ENCODE measurements at regions not wholly inside any gene's neighbourhood (a gene's known extent, or its start where the extent isn't known, plus 50 kb on each side); places are given as distances from the start of the nearest gene placed in this dataset.

- no peak for DNase-seq
Measured at GRCh38 chrX:113726466-113726865, 857.4 kb upstream of the HTR2C start.

- no peak for DNase-seq
Measured at GRCh38 chrX:113726009-113726408, 857.9 kb upstream of the HTR2C start.

- DNase-seq: no peak
Measured at GRCh38 chrX:113699939-113700338, 859.3 kb upstream of the AMOT start.

- no peak for DNase-seq
Measured at GRCh38 chrX:113675278-113675677, 834.6 kb upstream of the AMOT start.

GRCh38 chrX:113651306-113651705 lies 810.7 kb upstream of the AMOT start:
- no peak for DNase-seq

- no peak for DNase-seq
Measured at GRCh38 chrX:113644426-113644825, 803.8 kb upstream of the AMOT start.

GRCh38 chrX:113634565-113634964 lies 793.9 kb upstream of the AMOT start:
- DNase-seq: no peak

- DNase-seq: no peak
Measured at GRCh38 chrX:113629326-113629725, 788.7 kb upstream of the AMOT start.

GRCh38 chrX:113594123-113594841 lies 753.7 kb upstream of the AMOT start:
- no peak for DNase-seq

- DNase-seq: no peak
Measured at GRCh38 chrX:113586281-113586898, 745.8 kb upstream of the AMOT start.

- no peak for DNase-seq
Measured at GRCh38 chrX:113580486-113580885, 739.9 kb upstream of the AMOT start.

- no peak for DNase-seq
Measured at GRCh38 chrX:113558576-113558975, 717.9 kb upstream of the AMOT start.

- DNase-seq: no peak
Measured at GRCh38 chrX:113551919-113552318, 711.3 kb upstream of the AMOT start.

GRCh38 chrX:113548308-113549015 lies 707.8 kb upstream of the AMOT start:
- no peak for DNase-seq

GRCh38 chrX:113545040-113545439 lies 704.4 kb upstream of the AMOT start:
- DNase-seq: no peak

- DNase-seq: no peak
Measured at GRCh38 chrX:113539599-113540356, 699.1 kb upstream of the AMOT start.

- DNase-seq: no peak
Measured at GRCh38 chrX:113529426-113530013, 688.9 kb upstream of the AMOT start.

GRCh38 chrX:113522814-113523213 lies 682.2 kb upstream of the AMOT start:
- no peak for DNase-seq

GRCh38 chrX:113514906-113515305 lies 674.3 kb upstream of the AMOT start:
- DNase-seq: no peak

- DNase-seq: no peak
Measured at GRCh38 chrX:113512700-113513395, 672.2 kb upstream of the AMOT start.

- DNase-seq: no peak
Measured at GRCh38 chrX:113510586-113510985, 670.0 kb upstream of the AMOT start.

- no peak for DNase-seq
Measured at GRCh38 chrX:113492895-113493294, 652.3 kb upstream of the AMOT start.
